Common myeloid progenitor, CD34-positive (primary cell): ENCODE measurements at regions not wholly inside any gene's neighbourhood (a gene's known extent, or its start where the extent isn't known, plus 50 kb on each side); places are given as distances from the start of the nearest gene placed in this dataset.

ENCODE experiments used
- CTCF ChIA-PET: fragments of 350-600 bp; sonication (Branson Sonifier 250); formaldehyde crosslinking; loops from one replicate; lab custom pipeline; 2021; ENCODE audit warnings: antibody characterized with exemption; lab: Charles Lee
- POLR2A ChIA-PET: fragments of 350-600 bp; sonication (Branson Sonifier 250); formaldehyde crosslinking; loops from one replicate; lab custom pipeline; 2021; ENCODE audit warnings: antibody characterized with exemption; lab: Charles Lee
- DNase-seq, 3 donors: peaks; one replicate each; pipeline versions ENCODE4 v3.0.0 to v3.0.0-alpha.2; 2013
- H3K27ac ChIP-seq, 2 experiments: 1 replicate in 1 of 2; 2 replicates in 1 of 2; pipeline ENCODE4 v1.7.0; 2013; ENCODE audit warnings: inconsistent platforms in 2 of 2, low read length in 2 of 2, mild to moderate bottlenecking in 2 of 2, low read depth in 1 of 2, moderate library complexity in 1 of 2; ENCODE audit not compliant: severe bottlenecking in 2 of 2, insufficient read depth in 1 of 2, poor library complexity in 1 of 2
- H3K27me3 ChIP-seq, 5 experiments: replicated peaks in 2 of 5; 1 replicate in 3 of 5; 2 replicates in 2 of 5; pipeline versions ENCODE4 v1.6.1 to v1.7.0; 2013; ENCODE audit warnings: low read length in 4 of 5, mild to moderate bottlenecking in 2 of 5, moderate library complexity in 2 of 5, inconsistent platforms in 1 of 5; ENCODE audit not compliant: insufficient read depth in 5 of 5, control insufficient read depth in 4 of 5
- H3K36me3 ChIP-seq, 4 experiments: 1 replicate in 2 of 4; 2 replicates in 2 of 4; pipeline versions ENCODE4 v1.6.1 to v1.7.0; 2013; ENCODE audit warnings: low read length in 3 of 4, control low read depth in 1 of 4, mild to moderate bottlenecking in 1 of 4; ENCODE audit not compliant: control insufficient read depth in 4 of 4, insufficient read depth in 4 of 4
- H3K4me1 ChIP-seq, 4 experiments: 1 replicate in 3 of 4; 2 replicates in 1 of 4; pipeline versions ENCODE4 v1.6.1 to v1.7.1; 2013; ENCODE audit warnings: low read length in 3 of 4, mild to moderate bottlenecking in 3 of 4, control low read depth in 1 of 4, inconsistent platforms in 1 of 4, moderate library complexity in 1 of 4; ENCODE audit not compliant: control insufficient read depth in 4 of 4, insufficient read depth in 4 of 4; ENCODE audit errors: control extremely low read depth in 1 of 4
- H3K4me3 ChIP-seq, 7 experiments: 1 replicate in 4 of 7; 2 replicates in 3 of 7; pipeline versions ENCODE4 v1.5.1 to v1.7.0; 2013; ENCODE audit warnings: mild to moderate bottlenecking in 7 of 7, low read length in 6 of 7, moderate library complexity in 6 of 7, inconsistent platforms in 2 of 7, low read depth in 2 of 7, control low read depth in 1 of 7; ENCODE audit not compliant: insufficient read depth in 4 of 7, control insufficient read depth in 1 of 7; ENCODE audit errors: extremely low read depth in 1 of 7
- H3K9me3 ChIP-seq, 5 experiments: 1 replicate in 4 of 5; 2 replicates in 1 of 5; pipeline versions ENCODE4 v1.6.1 to v1.7.1; 2013; ENCODE audit warnings: low read length in 4 of 5, mild to moderate bottlenecking in 2 of 5, inconsistent platforms in 1 of 5, low read depth in 1 of 5, moderate library complexity in 1 of 5; ENCODE audit not compliant: control insufficient read depth in 4 of 5, insufficient read depth in 2 of 5; ENCODE audit errors: control extremely low read depth in 1 of 5
- WGBS: methylation state at CpG from one replicate; pipeline ENCODE4 v1.1.5; 2013; ENCODE audit not compliant: insufficient coverage; 5-methylcytosine and 5-hydroxymethylcytosine counted together

DNA sequence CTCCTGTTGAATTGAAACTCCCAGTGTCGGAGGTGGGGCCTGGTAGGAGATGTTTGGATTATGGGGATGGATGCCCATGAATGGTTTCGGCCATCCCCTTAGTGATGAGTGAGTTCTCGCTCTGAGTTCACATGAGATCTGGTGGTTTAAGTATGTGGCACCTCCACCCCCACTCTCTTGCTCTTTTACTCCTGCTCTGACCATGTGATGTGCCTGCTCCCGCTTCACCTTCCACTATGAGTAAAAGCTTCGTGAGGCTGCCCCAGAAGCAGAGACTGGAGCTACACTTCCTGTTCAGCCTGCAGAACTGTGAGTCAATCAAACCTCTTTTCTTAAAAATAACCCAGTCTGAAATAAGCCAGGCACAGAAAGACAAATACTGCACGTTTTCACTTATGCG, 512.4 kb downstream of the HS3ST4 start:
- ChIA-PET CTCF (no interaction called here), POLR2A (no interaction called here)
- no peak overlapping the region for H3K4me3 ChIP-seq
- H3K9me3 ChIP-seq = peaks cover 0 to 1% (median 0%) of the 10 kb centered on the region in 5 experiments
- no peaks in the 10 kb centered on the region for H3K36me3 ChIP-seq
- no peak overlapping the region for H3K27ac ChIP-seq
- H3K4me1 ChIP-seq = no peaks in the 10 kb centered on the region
- no peak for DNase-seq
- WGBS = 90% methylated on average over 3 of the region's 7 CpGs
- H3K27me3 ChIP-seq = no peaks in the 10 kb centered on the region

DNA sequence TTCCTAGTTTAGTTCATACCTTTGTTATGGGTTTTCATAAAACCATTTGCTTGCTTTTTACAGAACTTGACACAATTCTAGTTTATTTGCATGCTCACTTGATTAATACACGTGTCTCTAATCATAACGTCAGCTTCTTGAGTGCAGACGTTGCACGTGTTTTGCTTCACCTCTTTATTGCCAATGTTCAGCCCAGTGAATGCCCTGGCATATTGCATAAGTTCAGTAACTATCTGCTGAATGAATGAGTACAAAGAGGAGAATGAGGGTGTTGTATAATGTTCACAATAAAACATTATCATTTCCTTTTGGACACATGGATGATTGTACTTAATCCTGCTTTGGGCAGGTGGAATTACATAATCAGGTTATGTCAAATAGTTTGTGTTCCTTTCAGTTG, 519.8 kb downstream of the HS3ST4 start:
- 96% methylated on average over 4 of the region's 4 CpGs for WGBS
- Histone ChIP-seq H3K27ac (no peak overlapping the region), H3K4me3 (no peak overlapping the region), H3K4me1 (no peaks in the 10 kb centered on the region), H3K36me3 (no peaks in the 10 kb centered on the region), H3K27me3 (no peaks in the 10 kb centered on the region), H3K9me3 (no peaks in the 10 kb centered on the region)
- CTCF ChIA-PET = no interaction called here
- POLR2A ChIA-PET = no interaction called here
- no peak for DNase-seq

DNA sequence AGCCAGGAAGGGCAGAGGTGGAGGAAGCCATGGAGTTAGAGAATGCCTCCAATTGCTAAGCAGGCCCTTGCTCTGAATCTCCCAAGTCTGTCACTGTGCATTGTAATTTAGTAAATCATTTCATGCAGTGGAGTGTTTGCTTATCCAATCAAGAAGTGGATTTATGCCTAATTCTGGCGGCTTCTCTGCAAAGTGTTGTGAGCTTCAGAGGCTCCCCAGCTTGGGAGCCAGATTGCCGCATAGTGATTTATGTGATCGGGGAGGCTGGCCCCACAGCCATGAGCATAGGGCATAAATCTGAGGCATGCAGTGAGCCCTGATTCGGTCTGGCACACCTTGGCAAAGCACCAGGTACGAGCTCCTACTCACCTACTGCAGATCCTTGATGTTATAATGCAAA, 520.8 kb downstream of the HS3ST4 start:
- CTCF ChIA-PET = no interaction called here
- DNase-seq = no peak
- H3K9me3 ChIP-seq = no peaks in the 10 kb centered on the region
- no peaks in the 10 kb centered on the region for H3K4me1 ChIP-seq
- 94% methylated on average over 5 of the region's 5 CpGs for WGBS
- no peaks in the 10 kb centered on the region for H3K36me3 ChIP-seq
- no peak overlapping the region for H3K4me3 ChIP-seq
- no peak overlapping the region for H3K27ac ChIP-seq
- no peaks in the 10 kb centered on the region for H3K27me3 ChIP-seq
- POLR2A ChIA-PET = no interaction called here

DNA sequence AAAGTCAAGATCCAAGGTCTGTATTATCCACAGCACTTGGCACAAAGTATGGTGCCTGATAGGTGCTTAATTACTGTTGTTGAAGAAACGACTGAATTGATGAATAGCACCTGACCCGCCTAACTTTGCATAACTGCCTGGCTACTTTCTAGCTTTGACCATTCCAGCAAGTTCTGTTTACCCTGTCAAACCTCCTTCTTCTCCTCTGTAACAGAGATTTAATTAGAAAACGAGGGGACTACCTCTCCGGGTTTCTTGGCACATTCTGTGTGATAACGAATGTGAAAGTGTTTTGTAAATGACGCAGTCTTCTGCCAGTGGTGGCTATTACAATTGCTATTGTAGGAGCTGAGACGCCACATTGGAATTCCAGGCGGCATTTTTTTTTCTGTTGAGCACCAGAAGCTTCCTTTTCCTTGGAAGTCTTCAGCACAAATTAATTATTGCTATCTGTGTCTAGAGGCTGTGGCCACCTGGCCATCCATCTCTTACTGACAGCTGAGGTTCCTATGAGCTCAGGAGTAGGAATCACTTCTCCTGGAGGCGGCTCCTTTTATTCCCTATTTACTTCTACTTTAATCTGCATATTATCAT, 522.9 kb downstream of the HS3ST4 start:
- Histone ChIP-seq H3K36me3 (no peaks in the 10 kb centered on the region), H3K4me3 (no peak overlapping the region), H3K27ac (no peak overlapping the region), H3K4me1 (no peaks in the 10 kb centered on the region), H3K27me3 (no peaks in the 10 kb centered on the region), H3K9me3 (no peaks in the 10 kb centered on the region)
- ChIA-PET CTCF (no interaction called here), POLR2A (no interaction called here)
- no peak for DNase-seq
- 52% methylated on average over 4 of the region's 9 CpGs for WGBS

DNA sequence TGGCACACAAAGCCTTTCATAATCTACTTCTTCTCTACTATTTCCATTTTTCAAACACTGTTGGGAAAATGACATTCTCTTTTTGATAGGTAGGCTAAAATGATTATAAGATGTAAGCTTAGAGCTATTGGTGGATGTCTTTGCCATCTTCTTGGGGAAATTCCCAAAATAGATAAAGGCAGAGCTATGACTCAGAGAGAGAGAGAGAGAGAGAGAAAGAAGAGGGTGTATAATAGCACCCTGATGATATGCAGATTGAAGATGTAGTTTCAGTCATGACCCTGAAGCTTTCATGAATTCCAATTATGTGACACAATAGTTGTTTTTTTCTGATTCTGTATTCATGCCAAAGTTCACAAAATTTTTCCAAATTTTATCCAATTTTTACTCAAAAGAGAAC, 529.1 kb downstream of the HS3ST4 start:
- CTCF ChIA-PET = no interaction called here
- Histone ChIP-seq H3K27me3 (peaks cover 0 to 2% (median 0%) of the 10 kb centered on the region in 5 experiments), H3K4me1 (no peaks in the 10 kb centered on the region), H3K4me3 (no peak overlapping the region), H3K27ac (no peak overlapping the region), H3K9me3 (no peaks in the 10 kb centered on the region), H3K36me3 (no peaks in the 10 kb centered on the region)
- POLR2A ChIA-PET = no interaction called here
- no peak for DNase-seq

DNA sequence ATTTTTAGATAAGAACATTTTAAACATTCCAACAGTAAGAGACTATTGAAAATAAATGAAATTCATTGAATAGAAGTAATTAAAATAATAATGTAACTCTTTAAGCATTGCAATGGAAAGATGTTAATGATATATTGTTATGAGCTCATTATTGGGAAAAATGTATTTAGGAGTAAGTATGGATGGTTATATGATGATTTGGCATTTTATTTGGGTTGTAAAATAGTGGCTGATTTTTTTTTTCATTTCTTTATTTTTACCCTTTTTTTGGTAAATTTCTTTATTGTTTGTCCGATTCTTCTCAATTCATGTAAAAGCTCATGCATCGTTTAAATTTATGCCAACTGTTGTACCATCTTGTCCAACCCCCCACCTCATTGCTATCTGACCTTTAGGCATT, 539.9 kb downstream of the HS3ST4 start:
- no peaks in the 10 kb centered on the region for H3K36me3 ChIP-seq
- H3K4me1 ChIP-seq = no peaks in the 10 kb centered on the region
- no peak overlapping the region for H3K4me3 ChIP-seq
- ChIA-PET CTCF (no interaction called here), POLR2A (no interaction called here)
- no peak overlapping the region for H3K27ac ChIP-seq
- WGBS = 95% methylated on average over 2 of the region's 2 CpGs
- no peak for DNase-seq
- no peaks in the 10 kb centered on the region for H3K27me3 ChIP-seq
- peaks cover 0 to 1% (median 0%) of the 10 kb centered on the region in 5 experiments for H3K9me3 ChIP-seq

DNA sequence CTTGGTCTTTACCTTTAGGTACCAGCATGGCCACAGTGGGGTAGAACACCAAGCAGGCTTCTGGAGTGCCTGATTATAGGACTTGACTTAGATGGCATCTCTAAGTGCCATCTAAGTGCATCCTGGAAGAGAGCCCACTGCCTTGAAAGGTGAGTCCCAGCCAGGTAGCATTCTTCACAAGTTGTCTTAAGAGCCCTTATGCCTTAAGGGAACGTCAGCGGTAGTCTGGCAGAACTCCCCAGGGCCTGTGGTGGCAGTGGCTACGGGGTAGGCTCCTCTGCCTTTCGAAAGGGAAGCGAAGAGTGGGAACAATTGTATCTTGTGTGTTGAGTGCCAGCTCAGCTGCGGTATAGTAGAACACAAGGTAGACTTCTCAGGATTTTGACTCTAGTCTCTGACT, 549.0 kb downstream of the HS3ST4 start:
- Histone ChIP-seq H3K36me3 (no peaks in the 10 kb centered on the region), H3K27me3 (no peaks in the 10 kb centered on the region), H3K4me1 (no peaks in the 10 kb centered on the region), H3K27ac (no peak overlapping the region), H3K9me3 (peaks cover 0 to 2% (median 0%) of the 10 kb centered on the region in 5 experiments), H3K4me3 (no peak overlapping the region)
- WGBS = 97% methylated on average over 6 of the region's 6 CpGs
- POLR2A ChIA-PET = no interaction called here
- no peak for DNase-seq
- CTCF ChIA-PET = no interaction called here
